ENCODE measurements at regions not wholly inside any gene's neighbourhood (a gene's known extent, or its start where the extent isn't known, plus 50 kb on each side); places are given as distances from the start of the nearest gene placed in this dataset.

GRCh38 chr4:22312113-22312512 lies 203.8 kb downstream of the ADGRA3 start:
- no peak overlapping the region for H3K4me3 ChIP-seq (replicated peaks; ENCODE audit: low read depth, low read length)
- DNase-seq (ENCODE audit: low read depth) = no peak
- no peak for TF ChIP-seq CTCF (IDR thresholded peaks at IDR 0.05; ENCODE audit: low read length, missing control alignments)

- no peak for DNase-seq (ENCODE audit: low read depth)
- H3K4me3 ChIP-seq (replicated peaks; ENCODE audit: low read depth, low read length) = no peak overlapping the region
- no peak for TF ChIP-seq CTCF (IDR thresholded peaks at IDR 0.05; ENCODE audit: low read length, missing control alignments)
Observed at GRCh38 chr4:22301253-22301652, 214.6 kb downstream of the ADGRA3 start.

- TF ChIP-seq CTCF (IDR thresholded peaks at IDR 0.05; ENCODE audit: low read length, missing control alignments) = no peak
- no peak for DNase-seq (ENCODE audit: low read depth)
Observed at GRCh38 chr4:22299678-22300077, 216.2 kb downstream of the ADGRA3 start.

GRCh38 chr4:22287631-22288030 lies 228.2 kb downstream of the ADGRA3 start:
- TF ChIP-seq CTCF (IDR thresholded peaks at IDR 0.05; ENCODE audit: low read length, missing control alignments) = no peak
- no peak for DNase-seq (ENCODE audit: low read depth)
- H3K4me3 ChIP-seq (replicated peaks; ENCODE audit: low read depth, low read length) = no peak overlapping the region

More at GRCh38 chr4:22299678-22300077, 216.2 kb downstream of the ADGRA3 start:
- H3K4me3 ChIP-seq (replicated peaks; ENCODE audit: low read depth, low read length) = no peak overlapping the region

GRCh38 chr4:22268350-22269025 lies 247.4 kb downstream of the ADGRA3 start:
- DNase-seq (ENCODE audit: low read depth) = peak; percentile 1
- H3K4me3 ChIP-seq (replicated peaks; ENCODE audit: low read depth, low read length) = no peak overlapping the region
- no peak for TF ChIP-seq CTCF (IDR thresholded peaks at IDR 0.05; ENCODE audit: low read length, missing control alignments)

- H3K4me3 ChIP-seq (replicated peaks; ENCODE audit: low read depth, low read length) = no peak overlapping the region
- DNase-seq (ENCODE audit: low read depth) = no peak
- no peak for TF ChIP-seq CTCF (IDR thresholded peaks at IDR 0.05; ENCODE audit: low read length, missing control alignments)
Observed at GRCh38 chr4:22264261-22264660, 251.6 kb downstream of the ADGRA3 start.

- no peak overlapping the region for H3K4me3 ChIP-seq (replicated peaks; ENCODE audit: low read depth, low read length)
- no peak for TF ChIP-seq CTCF (IDR thresholded peaks at IDR 0.05; ENCODE audit: low read length, missing control alignments)
- DNase-seq (ENCODE audit: low read depth) = no peak
Observed at GRCh38 chr4:22253431-22253830, 262.4 kb downstream of the ADGRA3 start.

Data from fibroblast of pulmonary artery (primary cell).